ENCODE measurements at regions not wholly inside any gene's neighbourhood (a gene's known extent, or its start where the extent isn't known, plus 50 kb on each side); places are given as distances from the start of the nearest gene placed in this dataset.
"Not testable (repeated sequence)": the region's sequence is repeated elsewhere in the genome, so short reads cannot be mapped to it uniquely, and the experiment has no call there.

DNA sequence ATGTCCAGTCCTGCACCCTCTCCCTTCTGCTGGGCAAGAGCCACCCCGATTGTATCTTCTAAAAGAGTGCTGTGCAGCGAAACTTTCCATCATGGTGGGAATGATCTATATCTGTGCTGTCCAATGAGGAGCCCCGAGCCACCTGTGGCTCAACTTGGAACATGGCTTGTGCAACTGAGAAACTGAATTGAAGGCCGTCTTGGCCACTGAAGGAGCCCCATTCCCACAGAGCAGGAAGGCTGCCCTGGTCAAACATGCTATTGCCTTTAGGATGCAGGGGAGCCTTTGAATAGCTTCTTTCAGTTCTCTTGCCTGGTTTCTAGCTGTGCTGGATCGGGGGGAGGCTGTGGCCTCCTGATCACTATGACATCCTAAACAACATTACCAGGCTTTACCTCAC is 427.6 kb downstream of the SETD4 start:
- no peak for FAIRE-seq

DNA sequence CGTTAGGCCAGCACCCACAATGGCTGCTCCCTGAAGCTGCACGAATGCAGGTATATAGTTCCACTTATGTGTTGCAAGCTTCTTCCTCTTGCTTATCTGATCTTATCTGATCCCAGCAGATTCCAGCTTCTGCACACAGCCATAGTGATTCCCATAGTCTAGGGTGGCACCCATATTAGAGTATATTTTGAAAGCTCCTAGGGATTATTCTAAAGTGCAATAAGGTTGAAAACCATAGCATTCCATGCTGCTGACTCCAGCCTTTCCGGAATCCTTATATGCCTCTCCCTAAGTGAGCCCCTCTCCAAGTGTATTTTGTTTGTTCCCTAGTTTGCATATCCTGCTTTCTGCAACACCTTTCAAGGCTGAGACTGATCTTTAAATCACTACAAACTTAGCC is 432.0 kb downstream of the SETD4 start:
- FAIRE-seq, result no peak

DNA sequence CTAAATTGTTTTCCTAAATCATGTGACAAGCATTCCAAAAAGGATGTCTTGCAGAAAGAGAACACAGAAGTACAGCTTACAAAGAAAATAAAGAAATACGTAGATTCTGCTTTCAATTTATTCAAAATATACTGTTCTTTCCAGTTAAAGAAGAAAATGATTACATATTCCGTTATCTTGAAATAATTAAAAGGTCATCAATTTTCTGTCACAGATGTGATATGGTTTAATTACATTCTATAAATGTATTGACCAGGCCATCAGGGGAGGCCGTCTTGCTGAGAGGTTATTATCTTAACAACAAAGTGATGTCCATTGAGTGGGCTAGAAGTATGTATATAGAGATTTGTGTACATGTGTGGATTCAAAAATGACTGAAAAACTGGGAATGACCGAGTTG is 432.9 kb downstream of the SETD4 start:
- no peak for FAIRE-seq

DNA sequence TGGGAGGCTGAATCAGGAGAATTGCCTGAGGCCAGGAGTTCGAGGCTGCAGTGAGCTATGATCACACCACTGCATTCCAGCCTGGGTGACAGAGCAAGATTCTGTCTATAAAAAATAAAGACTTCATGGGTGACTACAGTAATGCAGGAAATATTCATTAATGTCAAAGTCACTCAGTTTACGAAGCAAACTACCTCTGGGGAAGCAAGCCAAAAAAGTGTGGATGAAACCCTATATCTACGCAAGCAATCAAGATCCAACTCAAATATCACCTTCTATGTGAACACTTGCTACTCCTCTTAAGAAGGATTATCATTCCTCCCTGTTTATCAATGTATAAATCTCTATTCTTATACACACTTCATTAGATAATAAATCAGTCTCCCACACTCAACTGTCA is 434.8 kb downstream of the SETD4 start:
- no peak for FAIRE-seq

DNA sequence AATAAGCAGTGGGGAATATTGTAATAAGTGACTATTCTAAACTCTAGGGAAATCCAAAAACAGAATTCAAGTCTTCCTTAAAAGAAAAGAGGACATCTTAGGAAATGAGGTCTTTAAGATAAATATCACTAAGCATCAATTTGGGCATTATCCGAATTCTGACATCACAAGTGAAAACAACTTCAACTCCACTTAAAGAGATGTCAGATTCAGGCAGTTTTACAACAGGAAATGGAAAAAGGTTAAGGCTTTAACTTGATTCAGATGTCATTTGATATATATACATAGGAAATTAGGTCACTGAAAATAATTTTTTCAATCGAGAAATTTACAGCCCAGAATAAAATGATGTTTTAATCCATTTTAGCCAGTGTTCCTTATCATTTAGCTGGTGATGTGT is 435.4 kb downstream of the SETD4 start:
- FAIRE-seq, result no peak

DNA sequence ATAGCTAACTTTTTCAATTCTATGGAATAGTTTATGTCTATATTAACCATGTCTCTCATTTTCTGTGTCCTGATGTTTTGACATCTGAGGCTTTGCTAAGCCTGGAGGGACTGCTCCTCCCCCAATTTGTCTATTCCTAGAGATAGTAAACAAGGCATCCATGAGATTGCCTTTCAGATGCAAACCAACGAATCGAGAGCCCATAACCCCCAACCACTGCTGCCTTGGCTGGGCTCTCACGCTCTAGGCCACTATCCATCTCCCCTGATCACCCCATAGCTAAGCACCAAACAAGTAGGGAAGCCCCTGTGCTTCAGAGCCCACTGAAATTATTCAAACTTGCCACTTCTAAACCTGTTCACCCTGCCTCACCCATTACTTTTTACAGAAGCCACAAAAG is 437.7 kb downstream of the SETD4 start:
- FAIRE-seq, result no peak

DNA sequence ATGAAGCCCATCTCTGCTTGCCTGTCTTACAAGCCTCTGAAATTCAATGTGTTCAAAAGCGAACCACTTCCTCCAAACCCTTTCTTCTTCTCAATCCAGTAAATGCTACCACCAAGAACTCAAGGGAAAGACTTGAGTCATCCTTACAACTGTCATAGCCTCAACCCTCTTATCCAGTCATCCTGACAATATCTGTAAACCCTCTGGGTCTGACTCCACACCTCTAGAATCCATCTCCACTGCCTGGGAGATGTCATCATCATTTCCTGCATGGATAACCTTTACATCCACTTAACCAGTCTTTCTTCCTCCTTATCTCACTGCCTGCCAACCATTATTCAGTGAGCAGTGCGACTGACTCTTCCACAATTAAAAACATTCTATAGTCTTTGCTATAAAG is 441.1 kb downstream of the SETD4 start:
- no peak for FAIRE-seq

DNA sequence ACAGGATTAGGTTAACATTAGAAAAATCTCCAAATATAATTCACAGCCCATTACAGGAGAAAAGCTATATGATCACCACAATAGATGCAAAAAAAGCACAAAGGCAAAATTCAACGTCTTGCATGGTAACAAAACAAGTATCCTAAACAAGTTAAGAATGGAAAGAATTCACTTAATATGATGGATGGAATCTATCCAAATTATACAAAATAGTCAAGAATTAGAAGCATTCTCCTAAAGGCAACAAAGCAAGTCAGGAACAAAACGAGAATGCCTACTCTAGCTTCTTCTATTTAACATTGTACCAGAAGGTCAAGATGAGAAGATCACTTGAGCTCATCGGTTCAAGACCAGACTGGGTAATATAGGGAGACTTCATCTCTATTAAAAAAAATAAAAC is 442.8 kb downstream of the SETD4 start:
- no peak for FAIRE-seq

DNA sequence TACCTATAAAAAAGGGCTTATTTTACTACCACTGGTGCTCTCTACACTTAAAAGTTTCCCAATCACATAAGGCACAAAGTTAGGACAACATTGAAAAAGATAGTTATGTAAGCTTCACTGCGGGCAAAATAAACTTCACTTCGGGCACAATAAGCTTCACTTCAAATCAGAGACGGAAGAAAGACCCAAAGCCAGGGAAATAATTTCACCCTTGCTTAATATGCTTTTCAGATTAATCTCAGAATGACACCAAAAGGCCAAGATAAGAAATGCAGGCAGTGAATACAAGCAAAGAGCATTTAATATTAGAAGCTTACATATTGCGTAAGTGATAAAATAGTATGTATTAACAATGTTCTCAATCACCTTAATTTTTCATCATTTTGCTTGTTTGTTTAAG is 444.2 kb downstream of the SETD4 start:
- no peak for FAIRE-seq

DNA sequence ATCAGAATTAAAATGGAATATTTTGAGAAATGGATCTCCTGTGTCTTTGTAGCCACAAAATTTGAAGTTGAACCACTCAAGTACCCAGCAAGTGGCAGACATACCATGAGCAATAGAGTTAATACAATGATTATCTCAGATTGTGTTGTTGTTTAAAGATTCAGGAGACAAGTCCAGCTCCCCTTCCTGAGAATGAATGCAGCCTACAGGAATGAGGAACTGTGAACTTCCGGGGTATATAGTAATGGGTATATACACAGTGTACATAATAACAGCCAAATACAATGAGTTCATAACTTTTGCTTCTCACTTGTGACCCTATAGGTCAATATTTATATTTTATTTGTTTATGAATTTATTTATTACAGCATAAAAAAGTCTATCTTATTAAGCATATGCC is 445.0 kb downstream of the SETD4 start:
- no peak for FAIRE-seq

DNA sequence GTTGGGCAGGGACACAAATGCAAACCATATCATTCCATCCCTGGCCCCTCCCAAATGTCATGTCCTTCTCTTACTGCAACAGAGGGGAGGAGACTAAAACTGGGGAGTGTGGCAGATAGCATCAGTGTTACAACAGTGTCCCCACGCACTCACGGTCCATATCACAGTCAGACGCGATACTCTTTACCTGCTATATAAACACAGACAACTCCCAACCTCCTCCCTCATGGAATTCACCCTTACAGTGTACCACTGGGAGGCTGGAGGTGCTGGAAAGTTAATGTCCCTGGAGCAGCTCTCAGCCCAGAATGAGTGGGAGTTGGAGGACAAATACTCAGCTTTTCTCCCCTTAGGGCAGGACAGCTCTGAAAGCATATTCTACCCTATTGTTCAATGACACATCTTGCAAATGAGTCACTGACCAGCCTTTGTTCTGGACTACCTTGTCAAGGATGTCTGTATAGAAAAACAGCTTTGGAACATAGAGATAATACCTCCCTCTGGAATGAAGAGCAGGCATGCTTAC is 445.9 kb downstream of the SETD4 start:
- FAIRE-seq, result no peak

DNA sequence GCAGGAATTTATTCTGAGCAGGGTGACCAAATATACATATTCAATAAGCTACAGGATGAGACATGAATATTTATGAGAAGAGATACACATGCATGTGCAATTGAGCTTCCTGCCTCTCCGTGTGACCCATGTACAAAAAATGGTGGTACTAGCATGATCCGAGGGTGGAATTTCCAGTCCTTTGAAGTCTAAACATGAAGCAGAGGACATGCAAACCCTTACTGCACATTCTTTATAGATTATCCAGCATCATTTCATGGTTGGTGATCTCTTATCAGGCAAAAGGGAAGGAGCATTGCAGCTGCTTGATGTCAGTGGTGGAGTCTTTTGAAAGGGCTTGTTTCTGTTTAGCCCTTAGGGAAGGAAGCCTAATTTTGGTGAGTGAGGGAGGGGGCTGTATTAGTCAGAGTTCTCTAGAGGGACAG is 448.6 kb downstream of the SETD4 start:
- no peak for FAIRE-seq

DNA sequence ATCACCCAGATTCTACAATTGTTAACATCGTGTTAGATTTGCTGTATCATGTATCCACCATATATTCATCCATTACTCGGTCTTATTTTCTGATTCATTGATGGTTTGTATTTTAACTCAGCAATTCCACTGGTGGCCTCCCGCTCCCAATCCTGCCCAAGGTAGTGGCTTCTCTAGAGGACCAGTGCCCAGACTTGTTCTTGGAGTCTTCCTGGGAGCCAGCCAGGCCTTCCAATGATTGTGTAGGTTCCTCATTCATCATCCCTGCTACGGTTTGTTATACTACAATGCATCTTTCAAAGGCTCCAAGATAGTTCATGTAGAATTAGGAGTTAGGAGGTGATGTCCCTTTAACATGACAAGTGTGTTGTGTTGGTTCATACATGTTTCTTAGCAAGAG is 451.1 kb downstream of the SETD4 start:
- no peak for FAIRE-seq

DNA sequence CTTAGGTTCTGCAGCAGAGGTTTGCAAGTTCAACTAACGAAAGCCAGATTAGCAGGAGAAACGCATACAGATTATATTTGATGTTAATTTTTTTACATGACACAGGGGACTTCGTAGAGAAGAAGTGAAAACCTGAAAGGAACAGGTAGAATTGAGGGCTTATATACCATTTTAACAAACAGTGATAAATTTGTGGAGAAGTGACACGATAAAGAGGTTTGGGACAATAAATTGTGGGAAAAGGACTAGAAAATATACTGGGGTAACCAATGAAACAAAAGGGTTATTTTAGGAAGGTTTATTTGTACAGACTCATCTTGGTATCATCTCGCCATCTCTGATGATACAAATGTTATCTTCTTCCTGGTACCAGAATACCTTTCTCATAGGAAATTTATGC is 452.9 kb downstream of the SETD4 start:
- FAIRE-seq, result no peak

DNA sequence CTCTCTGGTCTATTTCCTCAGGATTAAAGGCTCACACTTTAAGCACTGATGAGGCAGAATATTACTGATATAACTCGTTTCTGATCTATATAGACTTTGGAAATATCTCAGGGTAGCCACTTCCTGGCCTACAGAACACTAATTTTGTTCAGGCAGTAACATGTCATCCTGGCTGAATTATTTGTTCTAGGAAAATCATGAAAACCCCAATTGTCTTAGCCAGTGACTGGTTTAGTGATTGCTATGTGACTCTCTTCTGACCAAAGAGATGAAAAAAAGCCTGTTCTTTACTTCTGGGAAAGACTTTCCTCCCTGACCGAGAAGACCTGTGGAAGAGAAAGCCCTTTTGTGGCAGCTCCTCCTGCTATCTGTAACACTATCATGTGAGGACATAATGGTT is 453.7 kb downstream of the SETD4 start:
- no peak for FAIRE-seq

DNA sequence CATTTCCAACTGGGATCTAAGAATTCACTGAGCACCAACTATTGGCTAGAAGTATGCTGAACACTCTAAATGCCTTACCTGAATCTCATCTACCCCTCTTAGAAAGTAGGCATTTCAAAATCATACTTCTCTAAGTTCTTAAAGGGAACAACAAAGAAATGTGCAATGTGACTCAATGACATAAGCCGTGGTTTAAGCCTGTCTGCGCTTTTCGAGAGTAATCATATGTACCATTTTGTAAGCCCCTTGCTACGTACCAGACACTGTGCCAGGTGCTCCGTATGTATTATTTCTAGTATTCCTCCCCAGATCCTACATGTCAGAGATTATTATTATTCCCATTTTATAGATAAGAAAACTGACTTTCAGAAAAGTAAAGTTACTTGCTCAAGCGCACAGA is 454.2 kb downstream of the SETD4 start:
- no peak for FAIRE-seq

DNA sequence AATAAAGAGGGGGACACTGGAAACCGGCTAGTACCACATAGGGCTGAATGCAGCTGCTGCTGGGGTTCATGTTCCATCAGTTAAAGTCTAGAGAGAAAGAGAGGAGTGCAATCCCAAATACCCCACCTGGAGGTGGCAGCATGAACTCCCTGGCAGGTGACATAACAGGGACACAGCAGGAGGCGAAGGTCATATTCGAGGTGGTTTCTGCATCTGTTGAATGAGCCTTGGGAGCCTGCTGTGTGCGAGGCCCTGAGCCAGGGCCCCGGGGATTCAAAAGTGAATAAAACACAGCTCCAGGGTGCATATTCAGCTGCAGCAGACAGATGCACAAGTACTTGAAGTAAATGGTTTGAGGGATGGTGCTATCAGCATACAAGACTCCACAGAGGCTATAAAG is 456.8 kb downstream of the SETD4 start:
- no peak for FAIRE-seq

DNA sequence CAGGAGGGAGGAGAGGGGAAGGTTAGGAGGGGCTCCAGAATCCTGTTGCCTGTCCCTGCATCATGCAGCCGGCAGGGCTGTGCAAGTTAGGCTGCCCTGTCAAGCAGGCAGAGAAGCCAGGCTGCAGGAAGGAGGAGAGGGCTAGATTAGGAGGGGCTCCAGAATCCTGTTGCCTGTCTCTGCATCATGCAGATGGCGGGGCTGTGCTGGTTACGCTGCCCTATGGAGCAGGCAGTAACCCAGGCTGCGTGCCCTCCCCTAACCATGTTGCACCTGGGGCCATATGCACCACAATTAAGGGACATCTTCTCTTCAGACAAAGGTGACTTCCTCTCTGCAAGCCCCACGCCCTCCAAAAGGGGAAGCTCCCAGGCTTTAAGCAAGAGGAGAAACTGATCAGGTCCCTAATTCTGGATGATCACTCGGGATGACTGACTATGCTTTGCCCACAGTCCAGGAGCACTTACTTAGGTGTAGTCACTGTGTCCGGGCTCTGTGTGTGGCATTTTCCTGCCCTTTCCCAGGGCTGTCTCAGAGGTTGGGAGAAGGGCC is 457.4 kb downstream of the SETD4 start:
- FAIRE-seq, result no peak

DNA sequence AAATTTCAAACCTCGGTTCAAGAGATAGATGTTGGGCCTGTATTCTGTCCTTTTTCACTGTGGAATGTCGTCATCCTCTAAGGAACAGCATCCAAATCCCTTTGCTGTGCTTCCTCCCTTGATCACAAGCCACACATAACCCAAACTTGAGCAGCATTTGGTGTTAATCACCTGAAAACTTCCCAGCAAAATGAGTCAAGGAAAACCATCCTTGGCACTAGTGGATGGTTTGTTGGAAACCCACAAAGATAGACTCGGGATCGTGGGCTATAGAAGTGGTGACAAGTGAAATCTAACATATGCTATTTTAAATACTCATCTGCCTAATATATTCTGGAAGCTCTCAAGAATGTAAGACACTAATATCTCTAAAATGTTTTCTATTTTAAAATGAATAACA is 459.1 kb downstream of the SETD4 start:
- no peak for FAIRE-seq

DNA sequence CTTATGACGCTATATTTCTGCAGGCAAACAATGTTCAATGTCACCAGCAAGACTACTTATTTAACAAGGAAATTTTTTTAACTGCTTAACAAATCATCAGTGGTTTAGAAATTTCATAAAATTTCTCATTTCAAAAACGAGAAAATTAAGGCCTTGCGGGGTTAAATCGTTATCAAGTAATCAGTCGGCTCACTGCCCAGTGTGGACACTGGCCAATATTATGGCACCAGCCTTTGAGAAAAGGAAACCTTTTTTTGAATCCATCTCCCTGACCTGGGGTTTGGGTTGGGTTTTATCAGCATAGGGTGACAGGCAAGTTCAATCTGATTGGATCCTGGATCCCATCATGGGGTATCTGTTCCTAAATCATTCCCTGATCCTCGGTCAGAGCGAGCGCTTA is 461.2 kb downstream of the SETD4 start:
- no peak for FAIRE-seq

DNA sequence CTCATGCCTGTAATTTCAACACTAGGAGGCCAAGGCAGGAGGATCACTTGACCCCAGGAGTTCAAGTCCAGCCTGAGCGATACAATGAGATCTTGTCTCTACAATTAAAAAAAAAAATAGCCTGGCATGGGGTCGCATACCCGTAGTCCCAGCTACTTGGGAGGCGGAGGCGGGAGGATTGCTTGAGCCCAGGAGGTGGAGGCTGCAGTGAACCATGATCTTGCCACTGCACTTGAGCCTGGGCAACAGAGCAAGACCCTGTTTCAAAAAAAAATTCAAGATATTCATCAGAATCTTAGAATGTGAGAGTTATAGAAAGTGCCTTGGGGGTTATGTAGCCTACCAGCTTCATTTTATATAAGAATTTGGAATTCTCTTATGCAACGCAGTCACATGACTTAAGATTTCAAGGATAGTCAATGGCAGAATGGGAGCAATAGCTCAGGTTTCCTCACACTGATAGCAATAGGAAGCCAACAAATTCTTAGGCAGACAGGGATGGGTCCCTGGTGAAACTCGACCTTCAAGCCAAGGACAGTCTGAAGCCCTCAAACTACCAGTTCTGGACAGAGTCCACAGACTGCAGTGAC is 462.5 kb downstream of the SETD4 start:
- no peak for FAIRE-seq

DNA sequence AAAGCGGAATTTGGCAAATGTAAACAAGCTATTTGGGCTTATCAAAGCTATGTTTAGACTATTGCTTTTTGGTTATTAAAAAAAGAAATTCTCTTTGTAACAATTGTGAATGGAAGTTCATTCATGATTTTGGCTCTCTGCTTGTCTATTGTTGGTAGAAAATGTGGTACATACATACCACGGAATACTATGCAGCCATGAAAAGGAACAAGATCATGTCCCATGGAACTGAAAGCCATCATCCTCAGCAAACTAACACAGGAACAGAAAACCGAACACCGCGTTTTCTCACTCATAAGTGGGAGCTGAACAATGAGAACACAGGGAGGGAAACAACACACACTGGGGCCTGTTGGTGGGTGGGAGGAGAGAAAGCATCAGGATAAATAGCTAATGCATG is 465.4 kb downstream of the SETD4 start:
- no peak for FAIRE-seq

DNA sequence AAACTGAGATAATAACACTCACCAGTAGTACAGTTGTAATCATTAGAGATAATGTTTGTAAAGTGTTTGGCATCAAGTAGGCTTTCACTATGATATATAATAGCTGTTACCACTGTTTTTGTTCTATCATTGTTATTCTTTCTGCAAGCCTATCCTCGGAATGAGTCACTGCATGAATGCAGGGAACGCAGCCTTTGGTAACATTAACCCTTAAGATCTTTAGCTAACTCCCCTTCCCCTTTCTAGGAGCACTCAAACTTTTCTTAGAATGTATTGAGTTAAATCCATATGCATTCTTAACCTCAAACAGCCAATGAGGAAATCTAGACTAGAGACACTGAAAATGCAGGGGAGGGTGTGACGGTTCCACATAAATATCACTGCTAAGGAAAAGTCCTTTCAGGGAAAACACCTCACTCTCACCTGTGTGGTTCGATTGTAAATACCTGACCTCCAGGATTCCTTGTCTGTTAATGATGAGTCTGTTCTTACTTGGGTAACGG is 467.3 kb downstream of the SETD4 start:
- no peak for FAIRE-seq

DNA sequence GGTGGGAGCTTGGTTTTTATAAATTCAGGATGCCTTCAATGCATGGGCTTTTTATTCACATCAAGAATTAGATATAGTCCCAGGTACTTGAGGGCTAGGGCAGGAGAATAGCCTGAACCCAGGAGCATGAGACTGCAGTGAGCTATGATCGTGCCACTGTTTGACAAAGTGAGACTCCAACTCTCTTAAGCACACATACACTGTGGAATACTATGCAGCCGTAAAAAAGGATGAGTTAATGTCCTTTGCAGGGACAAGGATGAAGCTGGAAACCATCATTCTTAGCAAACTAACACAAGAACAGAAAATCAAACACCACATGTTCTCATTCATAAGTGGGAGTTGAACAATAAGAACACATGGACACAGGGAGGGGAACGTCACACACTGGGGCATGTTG is 470.0 kb downstream of the SETD4 start:
- not testable (repeated sequence) for FAIRE-seq

DNA sequence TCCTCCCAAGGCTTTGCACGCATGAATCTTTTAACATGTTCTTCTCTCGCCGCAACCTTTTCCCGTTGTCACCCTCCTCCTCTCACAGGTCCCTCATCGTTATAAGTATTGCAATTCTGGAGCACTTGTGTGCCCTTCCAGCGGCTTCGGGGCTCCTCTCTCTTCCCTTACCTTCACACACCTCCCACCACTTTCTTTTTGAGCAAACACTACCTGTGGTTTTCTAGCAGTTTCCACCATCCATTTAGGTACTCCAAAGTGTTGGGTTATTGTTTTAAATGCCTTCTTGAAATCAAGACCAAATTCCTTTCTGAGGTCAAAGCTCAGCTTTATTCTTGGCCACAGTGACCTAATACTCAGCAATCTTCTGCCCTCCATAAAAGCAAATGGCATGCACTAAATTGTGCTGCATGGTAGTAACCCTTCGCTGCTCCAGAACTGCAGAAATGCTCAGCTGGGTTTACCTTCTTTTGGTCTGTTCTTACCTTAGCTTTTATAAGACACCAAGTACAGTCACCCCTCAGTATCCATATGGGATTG is 472.4 kb downstream of the SETD4 start:
- FAIRE-seq, result no peak

Measured in TTC549 (cell line).